Osteocyte (in vitro differentiated cells): ENCODE measurements at regions not wholly inside any gene's neighbourhood (a gene's known extent, or its start where the extent isn't known, plus 50 kb on each side); places are given as distances from the start of the nearest gene placed in this dataset.

Source experiments
- DNase-seq: peaks from one replicate; pipeline ENCODE4 v3.0.0; 2021; ENCODE audit warnings: mixed read lengths; ENCODE audit not compliant: unreplicated experiment; ENCODE audit errors: extremely low spot score
- H3K27ac Mint-ChIP-seq: one replicate; pipeline ENCODE4 v1.8.0; 2021; ENCODE audit warnings: mild to moderate bottlenecking, mixed read lengths; ENCODE audit not compliant: unreplicated experiment
- H3K27me3 Mint-ChIP-seq: one replicate; pipeline ENCODE4 v1.8.0; 2021; ENCODE audit warnings: mixed read lengths; ENCODE audit not compliant: unreplicated experiment
- H3K36me3 Mint-ChIP-seq: one replicate; pipeline ENCODE4 v1.8.0; 2021; ENCODE audit warnings: mixed read lengths; ENCODE audit not compliant: unreplicated experiment
- H3K4me1 Mint-ChIP-seq: one replicate; pipeline ENCODE4 v1.8.0; 2021; ENCODE audit warnings: mixed read lengths; ENCODE audit not compliant: unreplicated experiment
- H3K4me3 Mint-ChIP-seq: one replicate; pipeline ENCODE4 v1.8.0; 2021; ENCODE audit warnings: mild to moderate bottlenecking, moderate library complexity, mixed read lengths; ENCODE audit not compliant: unreplicated experiment
- H3K9me3 Mint-ChIP-seq: one replicate; pipeline ENCODE4 v1.8.0; 2021; ENCODE audit warnings: mixed read lengths; ENCODE audit not compliant: unreplicated experiment
- TF ChIP-seq, protein P1 (sequence below): fragments of 200-600 bp; sonication (generic); IDR thresholded peaks from 2 replicates; pipeline ENCODE4 v1.5.0; 2021; ENCODE audit warnings: antibody characterized with exemption, mild to moderate bottlenecking, moderate library complexity

DNA sequence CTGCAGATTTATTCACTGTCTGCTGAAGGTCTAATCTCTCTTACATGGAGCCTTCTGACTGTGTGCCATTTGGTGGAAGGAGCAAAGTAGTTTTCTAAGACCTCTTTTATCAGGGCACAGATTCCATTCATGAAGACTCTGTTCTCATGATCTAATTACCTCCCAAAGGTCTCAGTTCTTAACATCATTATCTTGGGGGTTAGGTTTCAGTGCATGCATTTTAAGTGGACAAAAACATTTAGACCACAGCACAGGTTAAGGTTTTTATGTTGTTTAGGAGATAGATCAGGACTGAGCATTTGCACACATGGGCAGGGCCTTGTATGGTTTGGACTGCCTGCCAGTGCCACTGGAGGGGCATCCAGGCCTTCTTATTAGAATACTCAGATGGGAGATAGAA, 746.1 kb downstream of the C12orf50 start:
- no peak overlapping the region for H3K4me3 Mint-ChIP-seq
- no peaks in the 10 kb centered on the region for H3K4me1 Mint-ChIP-seq
- TF ChIP-seq, protein P1, sequence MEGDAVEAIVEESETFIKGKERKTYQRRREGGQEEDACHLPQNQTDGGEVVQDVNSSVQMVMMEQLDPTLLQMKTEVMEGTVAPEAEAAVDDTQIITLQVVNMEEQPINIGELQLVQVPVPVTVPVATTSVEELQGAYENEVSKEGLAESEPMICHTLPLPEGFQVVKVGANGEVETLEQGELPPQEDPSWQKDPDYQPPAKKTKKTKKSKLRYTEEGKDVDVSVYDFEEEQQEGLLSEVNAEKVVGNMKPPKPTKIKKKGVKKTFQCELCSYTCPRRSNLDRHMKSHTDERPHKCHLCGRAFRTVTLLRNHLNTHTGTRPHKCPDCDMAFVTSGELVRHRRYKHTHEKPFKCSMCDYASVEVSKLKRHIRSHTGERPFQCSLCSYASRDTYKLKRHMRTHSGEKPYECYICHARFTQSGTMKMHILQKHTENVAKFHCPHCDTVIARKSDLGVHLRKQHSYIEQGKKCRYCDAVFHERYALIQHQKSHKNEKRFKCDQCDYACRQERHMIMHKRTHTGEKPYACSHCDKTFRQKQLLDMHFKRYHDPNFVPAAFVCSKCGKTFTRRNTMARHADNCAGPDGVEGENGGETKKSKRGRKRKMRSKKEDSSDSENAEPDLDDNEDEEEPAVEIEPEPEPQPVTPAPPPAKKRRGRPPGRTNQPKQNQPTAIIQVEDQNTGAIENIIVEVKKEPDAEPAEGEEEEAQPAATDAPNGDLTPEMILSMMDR: no peak
- no peaks in the 10 kb centered on the region for H3K36me3 Mint-ChIP-seq
- DNase-seq: no peak
- no peaks in the 10 kb centered on the region for H3K9me3 Mint-ChIP-seq
- H3K27me3 Mint-ChIP-seq: peaks cover 2% of the 10 kb centered on the region
- H3K27ac Mint-ChIP-seq: no peak overlapping the region

DNA sequence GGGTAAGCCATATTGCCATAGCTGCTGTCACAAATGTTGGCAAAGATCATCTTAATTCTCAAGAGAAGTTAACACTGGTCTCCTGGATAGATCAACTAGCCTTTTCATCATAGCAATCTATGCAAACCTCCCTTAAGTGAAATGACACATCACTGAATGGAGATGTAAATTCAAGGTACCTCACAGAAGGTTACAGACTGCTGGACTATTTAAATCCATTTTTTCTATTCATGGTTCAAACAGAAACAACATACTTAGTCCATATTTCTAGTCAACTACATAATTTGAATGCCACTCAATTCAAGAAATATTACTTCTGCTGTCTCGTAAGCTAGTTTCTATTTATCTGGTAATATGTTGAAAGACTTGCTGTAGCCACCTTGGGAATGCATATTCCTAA, 748.3 kb downstream of the C12orf50 start:
- H3K4me1 Mint-ChIP-seq: no peaks in the 10 kb centered on the region
- no peak overlapping the region for H3K4me3 Mint-ChIP-seq
- TF ChIP-seq, protein P1: no peak
- no peak overlapping the region for H3K27ac Mint-ChIP-seq
- peaks cover 6% of the 10 kb centered on the region for H3K27me3 Mint-ChIP-seq
- no peak for DNase-seq
- H3K9me3 Mint-ChIP-seq: no peaks in the 10 kb centered on the region
- H3K36me3 Mint-ChIP-seq: no peaks in the 10 kb centered on the region

DNA sequence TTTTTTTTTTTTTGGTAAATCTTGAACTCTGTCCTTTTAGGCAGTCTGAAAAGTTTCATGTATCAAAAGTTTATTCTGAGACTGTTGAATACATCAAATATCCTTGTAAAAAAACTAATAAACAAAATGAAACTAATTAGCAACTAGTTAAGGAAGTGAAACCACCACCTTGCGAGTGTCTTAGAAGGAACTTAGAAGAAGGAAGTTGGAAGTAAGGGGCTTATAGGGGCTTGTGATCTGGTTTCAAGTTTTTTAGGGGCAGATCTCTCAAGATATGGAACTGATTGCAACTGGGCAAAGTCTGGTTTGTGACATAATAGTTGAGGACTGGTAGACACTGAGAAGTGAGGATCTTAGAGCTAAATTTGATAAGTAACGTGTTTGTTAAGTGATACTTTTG, 748.8 kb downstream of the C12orf50 start:
- TF ChIP-seq, protein P1: no peak
- Mint-ChIP-seq H3K4me3 (no peak overlapping the region), H3K4me1 (no peaks in the 10 kb centered on the region), H3K27ac (no peak overlapping the region), H3K27me3 (peaks cover 6% of the 10 kb centered on the region), H3K9me3 (no peaks in the 10 kb centered on the region), H3K36me3 (no peaks in the 10 kb centered on the region)
- DNase-seq: no peak

DNA sequence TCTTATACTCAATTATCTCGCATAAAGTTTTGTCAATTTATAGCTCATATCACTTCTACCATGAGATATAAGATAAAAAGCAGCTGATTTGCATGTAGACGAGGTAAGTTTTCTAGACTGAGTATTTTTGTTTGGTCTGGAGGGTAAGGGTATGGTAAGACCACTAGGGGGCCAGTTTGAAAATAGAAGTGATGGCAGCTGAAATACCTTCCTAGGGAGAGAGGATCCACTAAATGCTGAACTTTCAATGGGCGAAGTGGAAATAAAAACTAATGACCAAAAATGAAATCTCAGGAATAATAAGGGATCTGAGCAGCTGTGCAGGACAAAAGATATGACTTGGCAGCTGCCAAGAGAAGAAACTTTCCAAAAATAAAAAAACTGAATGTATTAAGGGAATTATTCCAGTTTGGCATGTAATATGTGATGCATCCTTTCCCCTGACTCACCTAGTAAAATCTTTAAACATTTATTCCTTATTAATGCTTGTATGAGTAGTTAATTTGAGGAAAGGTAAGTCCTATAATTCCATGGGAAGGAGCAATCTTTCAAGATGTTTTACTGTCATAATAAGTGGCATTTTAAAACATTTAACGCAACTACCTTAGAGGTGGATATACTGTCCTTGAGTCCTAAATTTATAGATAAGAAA, 754.5 kb downstream of the C12orf50 start:
- no peaks in the 10 kb centered on the region for H3K36me3 Mint-ChIP-seq
- TF ChIP-seq, protein P1: peak; percentile 72
- no peak overlapping the region for H3K4me3 Mint-ChIP-seq
- H3K27me3 Mint-ChIP-seq: peaks cover 6% of the 10 kb centered on the region
- H3K27ac Mint-ChIP-seq: no peak overlapping the region
- H3K4me1 Mint-ChIP-seq: peaks cover 4% of the 10 kb centered on the region
- DNase-seq: no peak
- H3K9me3 Mint-ChIP-seq: no peaks in the 10 kb centered on the region

DNA sequence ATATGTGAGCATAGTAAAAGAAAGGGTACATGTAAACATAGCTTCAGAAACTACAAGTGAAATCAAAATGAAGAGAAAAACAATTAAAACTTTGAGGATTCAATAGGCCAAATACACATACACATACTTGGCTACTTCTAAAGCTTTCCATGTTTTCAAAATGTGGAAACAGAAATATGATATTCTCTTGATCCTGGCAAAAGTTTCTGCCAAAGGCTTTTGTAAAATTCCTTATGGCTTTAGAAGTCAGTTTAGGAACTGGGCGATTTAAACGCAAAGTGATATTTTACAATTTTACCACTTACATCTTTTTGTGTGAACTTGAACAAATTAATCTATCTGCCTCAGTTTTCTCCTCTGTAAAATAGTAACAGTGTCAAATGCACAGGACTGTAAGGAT, 756.4 kb downstream of the C12orf50 start:
- TF ChIP-seq, protein P1: no peak
- Mint-ChIP-seq H3K27me3 (peaks cover 4% of the 10 kb centered on the region), H3K36me3 (no peaks in the 10 kb centered on the region), H3K4me3 (no peak overlapping the region), H3K4me1 (peaks cover 4% of the 10 kb centered on the region), H3K27ac (no peak overlapping the region), H3K9me3 (no peaks in the 10 kb centered on the region)
- no peak for DNase-seq
